ENCODE measurements at regions not wholly inside any gene's neighbourhood (a gene's known extent, or its start where the extent isn't known, plus 50 kb on each side); places are given as distances from the start of the nearest gene placed in this dataset.

DNA sequence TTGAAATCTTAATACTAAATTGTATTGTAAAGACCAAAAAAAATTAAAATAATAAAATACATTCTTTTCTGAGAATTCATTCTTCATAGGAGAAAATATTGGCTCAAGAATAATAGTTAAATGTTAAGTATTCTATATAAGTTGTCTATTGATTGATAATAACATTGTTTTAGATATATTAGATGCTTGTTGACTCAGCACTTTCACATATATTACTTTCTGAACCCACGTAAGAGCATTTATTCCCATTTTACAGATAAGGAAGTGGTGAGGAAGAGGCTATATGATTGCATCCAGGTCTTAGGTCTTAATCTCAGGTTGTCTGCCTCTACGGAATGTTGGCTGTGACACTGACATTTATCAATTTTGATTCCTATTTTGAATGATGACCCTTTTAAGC lies 898.8 kb downstream of the TTLL7 start:
- no peaks in the 10 kb centered on the region for H3K79me2 ChIP-seq (ENCODE audit: insufficient read depth, low read length)
- DNase-seq (ENCODE audit: insufficient read length, low spot score, missing footprints), result no peak

DNA sequence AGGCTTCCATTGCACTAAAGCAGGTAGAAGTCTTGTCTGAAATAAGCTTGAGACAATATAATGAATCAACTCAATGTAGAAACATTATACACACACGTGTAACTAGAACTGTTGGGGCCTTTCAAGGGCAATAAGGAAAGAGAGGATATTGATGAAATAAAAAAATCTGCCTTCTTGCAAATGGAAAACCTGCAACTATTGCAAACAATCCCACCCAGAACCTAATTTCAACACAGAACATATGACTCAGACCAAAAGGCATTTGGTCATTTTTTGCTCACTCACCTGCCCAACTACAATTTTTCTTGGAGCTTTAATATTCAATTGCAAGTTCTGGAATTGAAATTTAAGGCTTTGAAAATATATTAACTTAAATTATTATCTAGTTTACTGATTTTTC lies 900.1 kb downstream of the TTLL7 start:
- TF ChIP-seq, protein P1, sequence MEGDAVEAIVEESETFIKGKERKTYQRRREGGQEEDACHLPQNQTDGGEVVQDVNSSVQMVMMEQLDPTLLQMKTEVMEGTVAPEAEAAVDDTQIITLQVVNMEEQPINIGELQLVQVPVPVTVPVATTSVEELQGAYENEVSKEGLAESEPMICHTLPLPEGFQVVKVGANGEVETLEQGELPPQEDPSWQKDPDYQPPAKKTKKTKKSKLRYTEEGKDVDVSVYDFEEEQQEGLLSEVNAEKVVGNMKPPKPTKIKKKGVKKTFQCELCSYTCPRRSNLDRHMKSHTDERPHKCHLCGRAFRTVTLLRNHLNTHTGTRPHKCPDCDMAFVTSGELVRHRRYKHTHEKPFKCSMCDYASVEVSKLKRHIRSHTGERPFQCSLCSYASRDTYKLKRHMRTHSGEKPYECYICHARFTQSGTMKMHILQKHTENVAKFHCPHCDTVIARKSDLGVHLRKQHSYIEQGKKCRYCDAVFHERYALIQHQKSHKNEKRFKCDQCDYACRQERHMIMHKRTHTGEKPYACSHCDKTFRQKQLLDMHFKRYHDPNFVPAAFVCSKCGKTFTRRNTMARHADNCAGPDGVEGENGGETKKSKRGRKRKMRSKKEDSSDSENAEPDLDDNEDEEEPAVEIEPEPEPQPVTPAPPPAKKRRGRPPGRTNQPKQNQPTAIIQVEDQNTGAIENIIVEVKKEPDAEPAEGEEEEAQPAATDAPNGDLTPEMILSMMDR (IDR thresholded peaks at IDR 0.05; ENCODE audit: extremely low read depth, low read depth, low read length), result no peak
- H3K27ac ChIP-seq (ENCODE audit: low read depth, low read length), result no peak overlapping the region
- no peak overlapping the region for H3K4me3 ChIP-seq (ENCODE audit: insufficient read depth, low read length)
- H4K20me1 ChIP-seq (ENCODE audit: insufficient read depth, low read length), result no peaks in the 10 kb centered on the region
- no peaks in the 10 kb centered on the region for H3K4me1 ChIP-seq (ENCODE audit: insufficient read depth, low read length)
- H3K36me3 ChIP-seq (ENCODE audit: insufficient read depth, low read length), result no peaks in the 10 kb centered on the region
- no peak overlapping the region for H3K4me2 ChIP-seq (ENCODE audit: insufficient read depth, low read length)
- DNase-seq (ENCODE audit: insufficient read length, low spot score, missing footprints), result no peak
- H3K79me2 ChIP-seq (ENCODE audit: insufficient read depth, low read length), result no peaks in the 10 kb centered on the region
- H3K9me3 ChIP-seq (ENCODE audit: low read depth, low read length), result no peaks in the 10 kb centered on the region
- H2AFZ ChIP-seq (ENCODE audit: low read length), result no peak overlapping the region
- no peaks in the 10 kb centered on the region for H3K27me3 ChIP-seq (ENCODE audit: insufficient read depth, low read length)

More for the DNA sequence above, 898.8 kb downstream of the TTLL7 start:
- no peak overlapping the region for H2AFZ ChIP-seq (ENCODE audit: low read length)
- TF ChIP-seq, protein P1 (IDR thresholded peaks at IDR 0.05; ENCODE audit: extremely low read depth, low read depth, low read length), result no peak
- no peaks in the 10 kb centered on the region for H3K27me3 ChIP-seq (ENCODE audit: insufficient read depth, low read length)
- H3K27ac ChIP-seq (ENCODE audit: low read depth, low read length), result no peak overlapping the region
- no peak overlapping the region for H3K4me2 ChIP-seq (ENCODE audit: insufficient read depth, low read length)
- no peaks in the 10 kb centered on the region for H3K9me3 ChIP-seq (ENCODE audit: low read depth, low read length)
- no peak overlapping the region for H3K4me3 ChIP-seq (ENCODE audit: insufficient read depth, low read length)
- no peaks in the 10 kb centered on the region for H3K36me3 ChIP-seq (ENCODE audit: insufficient read depth, low read length)
- H4K20me1 ChIP-seq (ENCODE audit: insufficient read depth, low read length), result no peaks in the 10 kb centered on the region
- H3K4me1 ChIP-seq (ENCODE audit: insufficient read depth, low read length), result no peaks in the 10 kb centered on the region

DNA sequence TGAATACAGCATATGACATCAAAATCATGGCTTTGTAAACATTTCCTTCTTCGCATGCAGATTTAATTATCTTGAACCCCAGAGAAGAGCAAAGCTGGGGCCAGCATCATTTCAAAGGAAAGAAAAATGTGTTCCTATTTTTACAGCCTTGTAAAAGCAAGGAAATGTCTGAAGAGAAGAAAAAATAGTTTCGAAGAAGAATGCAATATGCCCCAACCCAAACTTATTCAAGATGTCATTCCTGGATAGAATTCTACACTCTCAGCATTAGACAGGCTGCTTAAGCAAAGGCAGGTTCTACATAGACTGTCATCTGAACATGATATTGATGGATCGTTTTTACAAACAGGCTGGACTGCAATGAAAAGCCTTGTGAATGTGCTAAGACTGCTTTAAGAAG lies 900.8 kb downstream of the TTLL7 start:
- Histone ChIP-seq H4K20me1 (ENCODE audit: insufficient read depth, low read length) (no peaks in the 10 kb centered on the region), H2AFZ (ENCODE audit: low read length) (no peak overlapping the region), H3K79me2 (ENCODE audit: insufficient read depth, low read length) (no peaks in the 10 kb centered on the region), H3K4me3 (ENCODE audit: insufficient read depth, low read length) (no peak overlapping the region), H3K4me2 (ENCODE audit: insufficient read depth, low read length) (no peak overlapping the region), H3K36me3 (ENCODE audit: insufficient read depth, low read length) (no peaks in the 10 kb centered on the region), H3K9me3 (ENCODE audit: low read depth, low read length) (no peaks in the 10 kb centered on the region), H3K27ac (ENCODE audit: low read depth, low read length) (no peak overlapping the region), H3K4me1 (ENCODE audit: insufficient read depth, low read length) (no peaks in the 10 kb centered on the region), H3K27me3 (ENCODE audit: insufficient read depth, low read length) (no peaks in the 10 kb centered on the region)
- TF ChIP-seq, protein P1 (IDR thresholded peaks at IDR 0.05; ENCODE audit: extremely low read depth, low read depth, low read length), result no peak
- no peak for DNase-seq (ENCODE audit: insufficient read length, low spot score, missing footprints)

DNA sequence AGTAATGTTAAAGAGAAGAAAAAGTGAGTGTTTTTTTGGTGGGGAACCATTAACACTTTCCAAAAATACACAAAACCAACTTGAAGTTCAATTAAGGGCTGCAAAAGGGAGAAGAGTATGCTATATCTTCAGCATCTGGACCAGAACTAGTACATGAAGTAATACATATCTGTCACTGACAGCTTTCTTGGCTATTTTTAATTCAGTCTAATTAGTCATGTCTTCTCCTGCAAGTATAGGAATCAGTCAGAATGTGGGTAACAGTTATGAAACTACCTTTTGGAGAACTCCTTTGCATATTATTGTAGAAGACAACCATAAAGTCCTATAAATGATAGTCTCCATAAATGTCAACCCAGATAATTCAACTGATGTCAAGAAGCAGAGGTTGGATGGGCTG lies 901.2 kb downstream of the TTLL7 start:
- no peaks in the 10 kb centered on the region for H3K79me2 ChIP-seq (ENCODE audit: insufficient read depth, low read length)
- TF ChIP-seq, protein P1 (IDR thresholded peaks at IDR 0.05; ENCODE audit: extremely low read depth, low read depth, low read length), result no peak

More for the DNA sequence above, 901.2 kb downstream of the TTLL7 start:
- Histone ChIP-seq H4K20me1 (ENCODE audit: insufficient read depth, low read length) (no peaks in the 10 kb centered on the region), H3K27ac (ENCODE audit: low read depth, low read length) (no peak overlapping the region), H3K4me2 (ENCODE audit: insufficient read depth, low read length) (no peak overlapping the region), H3K27me3 (ENCODE audit: insufficient read depth, low read length) (no peaks in the 10 kb centered on the region), H2AFZ (ENCODE audit: low read length) (no peak overlapping the region), H3K4me1 (ENCODE audit: insufficient read depth, low read length) (no peaks in the 10 kb centered on the region), H3K9me3 (ENCODE audit: low read depth, low read length) (no peaks in the 10 kb centered on the region), H3K36me3 (ENCODE audit: insufficient read depth, low read length) (no peaks in the 10 kb centered on the region), H3K4me3 (ENCODE audit: insufficient read depth, low read length) (no peak overlapping the region)
- DNase-seq (ENCODE audit: insufficient read length, low spot score, missing footprints), result no peak
